ENCODE measurements at regions not wholly inside any gene's neighbourhood (a gene's known extent, or its start where the extent isn't known, plus 50 kb on each side); places are given as distances from the start of the nearest gene placed in this dataset.

DNA sequence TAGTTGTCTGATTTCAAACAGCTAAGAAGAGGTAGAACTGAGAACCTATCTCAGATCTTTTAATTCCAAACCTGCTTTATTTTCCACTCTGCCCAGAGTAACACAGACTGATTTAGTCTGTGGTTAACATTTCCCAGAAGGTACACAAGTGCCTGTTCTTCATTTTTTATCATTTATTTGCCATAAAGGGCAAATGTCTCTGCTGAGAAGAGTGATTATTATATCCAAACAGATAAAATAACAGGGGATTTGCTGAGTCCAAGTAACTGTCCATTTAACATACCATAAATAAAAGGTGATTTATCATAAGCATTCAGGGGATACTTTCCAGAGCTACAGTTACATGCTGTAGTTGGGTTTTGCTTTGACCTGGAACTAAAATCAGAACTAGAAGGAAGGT is 617.7 kb downstream of the MBD2 start:
- Histone ChIP-seq H4K20me1 (ENCODE audit: control insufficient read depth, insufficient read depth, low read length, poor library complexity, severe bottlenecking) (no peaks in the 10 kb centered on the region), H3K36me3 (replicated peaks in 1 of 2; ENCODE audit: control extremely low read depth in 1 of 2, control insufficient read depth in 1 of 2, extremely low read depth in 1 of 2, insufficient read depth in 2 of 2, low read length in 1 of 2) (no peaks in the 10 kb centered on the region), H3K4me2 (replicated peaks; ENCODE audit: low read depth, low read length, poor library complexity, severe bottlenecking) (no peak overlapping the region), H3K27ac (ENCODE audit: low read length in 2 of 2) (no peak overlapping the region), H3K4me3 (ENCODE audit: control extremely low read depth in 1 of 5, extremely low read depth in 1 of 5, insufficient read depth in 1 of 5, low read depth in 2 of 5, low read length in 4 of 5) (no peak overlapping the region), H3K9me3 (ENCODE audit: control extremely low read depth in 1 of 3, control insufficient read depth in 2 of 3, insufficient read depth in 1 of 3, low read length in 2 of 3) (no peaks in the 10 kb centered on the region), H3K27me3 (replicated peaks in 1 of 4; ENCODE audit: control extremely low read depth in 1 of 4, control insufficient read depth in 3 of 4, insufficient read depth in 4 of 4, low read length in 3 of 4) (no peaks in the 10 kb centered on the region), H3K4me1 (ENCODE audit: control insufficient read depth in 2 of 2, insufficient read depth in 2 of 2, low read length in 2 of 2) (no peaks in the 10 kb centered on the region), H3K79me2 (ENCODE audit: control insufficient read depth, insufficient read depth, low read length) (no peaks in the 10 kb centered on the region), H2AFZ (ENCODE audit: insufficient read depth, low read depth, low read length, poor library complexity, severe bottlenecking) (no peak overlapping the region), H3K9ac (ENCODE audit: low read length) (no peak overlapping the region)
- no peak overlapping the region for H3K27ac Mint-ChIP-seq
- TF ChIP-seq EZH2 (IDR thresholded peaks at IDR 0.05; ENCODE audit: borderline replicate concordance, insufficient read depth, low read depth, low read length, poor library complexity, severe bottlenecking): no peak
- TF ChIP-seq, protein P1, sequence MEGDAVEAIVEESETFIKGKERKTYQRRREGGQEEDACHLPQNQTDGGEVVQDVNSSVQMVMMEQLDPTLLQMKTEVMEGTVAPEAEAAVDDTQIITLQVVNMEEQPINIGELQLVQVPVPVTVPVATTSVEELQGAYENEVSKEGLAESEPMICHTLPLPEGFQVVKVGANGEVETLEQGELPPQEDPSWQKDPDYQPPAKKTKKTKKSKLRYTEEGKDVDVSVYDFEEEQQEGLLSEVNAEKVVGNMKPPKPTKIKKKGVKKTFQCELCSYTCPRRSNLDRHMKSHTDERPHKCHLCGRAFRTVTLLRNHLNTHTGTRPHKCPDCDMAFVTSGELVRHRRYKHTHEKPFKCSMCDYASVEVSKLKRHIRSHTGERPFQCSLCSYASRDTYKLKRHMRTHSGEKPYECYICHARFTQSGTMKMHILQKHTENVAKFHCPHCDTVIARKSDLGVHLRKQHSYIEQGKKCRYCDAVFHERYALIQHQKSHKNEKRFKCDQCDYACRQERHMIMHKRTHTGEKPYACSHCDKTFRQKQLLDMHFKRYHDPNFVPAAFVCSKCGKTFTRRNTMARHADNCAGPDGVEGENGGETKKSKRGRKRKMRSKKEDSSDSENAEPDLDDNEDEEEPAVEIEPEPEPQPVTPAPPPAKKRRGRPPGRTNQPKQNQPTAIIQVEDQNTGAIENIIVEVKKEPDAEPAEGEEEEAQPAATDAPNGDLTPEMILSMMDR (IDR thresholded peaks at IDR 0.05): no peak
- ChIA-PET POLR2A (no interaction called here), CTCF (no interaction called here)
- ATAC-seq (ENCODE audit: low read depth) (no peak), DNase-seq (no peak)
- H3K27me3 Mint-ChIP-seq: no peaks in the 10 kb centered on the region
- H3K9me3 Mint-ChIP-seq (ENCODE audit: insufficient read depth): no peaks in the 10 kb centered on the region
- no peaks in the 10 kb centered on the region for H3K4me1 Mint-ChIP-seq
- intact Hi-C loops (cut with micrococcal nuclease): no loop called here
- H3K4me3 Mint-ChIP-seq: no peak overlapping the region

- Histone ChIP-seq H3K9ac (ENCODE audit: low read length) (no peak overlapping the region), H3K27ac (ENCODE audit: low read length in 2 of 2) (no peak overlapping the region), H3K4me2 (replicated peaks; ENCODE audit: low read depth, low read length, poor library complexity, severe bottlenecking) (no peak overlapping the region), H3K9me3 (ENCODE audit: control extremely low read depth in 1 of 3, control insufficient read depth in 2 of 3, insufficient read depth in 1 of 3, low read length in 2 of 3) (no peaks in the 10 kb centered on the region), H3K4me3 (ENCODE audit: control extremely low read depth in 1 of 5, extremely low read depth in 1 of 5, insufficient read depth in 1 of 5, low read depth in 2 of 5, low read length in 4 of 5) (no peak overlapping the region), H3K4me1 (ENCODE audit: control insufficient read depth in 2 of 2, insufficient read depth in 2 of 2, low read length in 2 of 2) (no peaks in the 10 kb centered on the region), H3K36me3 (replicated peaks in 1 of 2; ENCODE audit: control extremely low read depth in 1 of 2, control insufficient read depth in 1 of 2, extremely low read depth in 1 of 2, insufficient read depth in 2 of 2, low read length in 1 of 2) (no peaks in the 10 kb centered on the region), H3K79me2 (ENCODE audit: control insufficient read depth, insufficient read depth, low read length) (no peaks in the 10 kb centered on the region), H3K27me3 (replicated peaks in 1 of 4; ENCODE audit: control extremely low read depth in 1 of 4, control insufficient read depth in 3 of 4, insufficient read depth in 4 of 4, low read length in 3 of 4) (no peaks in the 10 kb centered on the region), H2AFZ (ENCODE audit: insufficient read depth, low read depth, low read length, poor library complexity, severe bottlenecking) (no peak overlapping the region), H4K20me1 (ENCODE audit: control insufficient read depth, insufficient read depth, low read length, poor library complexity, severe bottlenecking) (no peaks in the 10 kb centered on the region)
- Mint-ChIP-seq H3K4me3 (no peak overlapping the region), H3K4me1 (no peaks in the 10 kb centered on the region), H3K27ac (no peak overlapping the region), H3K27me3 (no peaks in the 10 kb centered on the region), H3K9me3 (ENCODE audit: insufficient read depth) (no peaks in the 10 kb centered on the region)
- DNase-seq (no peak), ATAC-seq (ENCODE audit: low read depth) (no peak)
- WGBS (ENCODE audit: insufficient coverage): 80% methylated on average over 8 of the region's 8 CpGs
- ChIA-PET POLR2A (no interaction called here), CTCF (no interaction called here)
- no peak for TF ChIP-seq EZH2 (IDR thresholded peaks at IDR 0.05; ENCODE audit: borderline replicate concordance, insufficient read depth, low read depth, low read length, poor library complexity, severe bottlenecking)
- TF ChIP-seq, protein P1 (IDR thresholded peaks at IDR 0.05): no peak
- intact Hi-C loops (cut with micrococcal nuclease): no loop called here
Observed at GRCh38 chr18:53605198-53605597, 619.3 kb downstream of the MBD2 start.

Data from B cell (primary cell).